Stimulated activated CD8-positive, alpha-beta memory T cell treated with anti-CD3 and anti-CD28 coated beads, Interleukin-12 subunit alpha, Interleukin-12 subunit beta, amount 100 ng/mL, for 1 hour (primary cell): ENCODE measurements at regions not wholly inside any gene's neighbourhood (a gene's known extent, or its start where the extent isn't known, plus 50 kb on each side); places are given as distances from the start of the nearest gene placed in this dataset.
"Not testable (repeated sequence)": the region's sequence is repeated elsewhere in the genome, so short reads cannot be mapped to it uniquely, and the experiment has no call there.

Source experiments
- DNase-seq: peaks from one replicate; pipeline ENCODE4 v3.0.0-alpha.2; 2020; ENCODE audit warnings: low read depth

- DNase-seq = no peak
Measured at GRCh38 chr10:63922468-63923284, 401.5 kb downstream of the REEP3 start.

DNA sequence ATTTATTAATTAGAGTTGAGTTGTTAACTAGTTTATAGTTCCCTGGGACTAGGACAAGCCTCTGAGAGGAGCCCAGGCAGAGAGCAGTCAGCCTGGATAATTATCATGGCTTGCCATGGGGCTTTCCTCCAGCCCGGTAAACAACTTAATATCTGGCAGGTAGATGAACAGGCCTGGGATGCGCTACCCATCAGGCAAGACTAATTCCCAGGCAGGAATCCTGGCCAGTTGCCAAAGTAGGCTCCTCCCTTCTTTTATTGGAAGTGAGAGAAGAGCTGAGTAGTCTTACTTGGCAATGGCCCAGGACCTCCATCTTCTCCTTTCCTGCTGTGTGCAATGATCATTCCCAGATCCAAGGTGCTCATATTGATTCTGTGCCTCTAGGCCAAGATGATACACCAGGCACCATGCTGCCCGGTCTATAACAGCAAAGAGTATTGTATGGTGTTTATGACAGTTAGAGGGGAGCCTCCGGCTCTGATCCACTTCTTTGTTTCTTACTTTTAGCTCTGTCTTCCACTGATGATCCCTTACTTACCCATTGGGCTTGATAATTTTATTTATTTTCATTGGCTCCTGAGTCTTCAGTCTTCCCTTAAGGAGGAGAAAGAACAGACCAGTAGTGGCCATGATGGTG is 408.7 kb downstream of the REEP3 start:
- no peak for DNase-seq

- DNase-seq = no peak
Measured at GRCh38 chr10:63930584-63930983, 409.4 kb downstream of the REEP3 start.

DNA sequence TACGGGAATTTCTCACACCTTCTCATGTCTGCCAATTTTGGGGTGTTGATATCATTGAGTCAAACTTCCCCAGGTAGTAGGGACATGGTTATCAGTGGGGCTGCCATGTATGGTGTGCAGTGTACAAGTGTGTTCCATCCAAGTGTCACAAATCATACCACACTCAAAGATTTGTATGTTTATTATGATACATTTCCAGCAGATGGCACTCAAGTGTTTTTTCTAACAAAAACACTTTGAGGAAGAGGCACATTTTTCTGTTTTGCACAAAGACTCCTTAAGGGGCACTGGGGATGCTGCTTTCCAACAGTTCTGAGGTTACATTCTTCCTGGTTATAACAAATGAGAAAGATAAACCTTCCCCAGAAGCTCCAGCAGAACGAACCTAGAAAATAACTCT is 414.5 kb downstream of the REEP3 start:
- no peak for DNase-seq

GRCh38 chr10:63940277-63940922 is 419.2 kb downstream of the REEP3 start:
- no peak for DNase-seq

DNA sequence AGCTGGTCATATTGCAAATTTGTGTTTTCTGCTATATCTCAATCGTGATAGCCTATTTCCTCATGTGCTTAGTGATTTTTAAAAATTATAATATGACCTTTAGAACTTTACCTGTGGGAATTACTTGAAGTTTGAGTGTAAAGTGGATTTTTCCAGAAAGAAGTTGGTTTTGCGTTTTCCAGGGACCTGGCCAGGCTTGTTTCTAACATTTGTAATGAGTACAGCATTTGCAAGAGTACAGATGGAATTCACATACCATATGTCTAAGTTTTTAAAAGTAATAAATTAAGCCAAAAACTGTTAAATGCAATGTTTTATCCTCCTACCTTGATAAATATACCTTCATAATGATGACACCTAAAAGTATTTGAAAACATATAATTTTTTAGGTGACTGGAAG is 443.2 kb downstream of the REEP3 start:
- DNase-seq = no peak

DNA sequence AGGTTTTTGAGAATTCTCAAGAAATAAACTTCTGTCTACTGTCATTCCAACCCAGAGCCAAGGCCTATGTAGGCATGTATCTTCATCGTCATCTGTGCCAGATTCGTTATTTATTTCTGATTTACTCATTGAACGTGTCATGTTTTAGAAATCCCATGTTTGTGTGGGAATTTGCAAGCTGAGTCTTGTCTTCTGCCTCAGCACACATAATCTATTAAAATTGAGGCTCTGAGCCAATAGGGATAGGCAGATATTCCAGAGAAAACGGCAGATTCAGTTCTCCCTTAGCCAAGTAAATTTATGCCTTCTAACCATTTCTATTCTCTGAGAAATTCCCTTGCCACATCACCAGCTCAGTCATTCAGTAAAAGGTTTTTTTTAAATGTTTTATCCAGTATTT is 444.6 kb downstream of the REEP3 start:
- DNase-seq = no peak

DNA sequence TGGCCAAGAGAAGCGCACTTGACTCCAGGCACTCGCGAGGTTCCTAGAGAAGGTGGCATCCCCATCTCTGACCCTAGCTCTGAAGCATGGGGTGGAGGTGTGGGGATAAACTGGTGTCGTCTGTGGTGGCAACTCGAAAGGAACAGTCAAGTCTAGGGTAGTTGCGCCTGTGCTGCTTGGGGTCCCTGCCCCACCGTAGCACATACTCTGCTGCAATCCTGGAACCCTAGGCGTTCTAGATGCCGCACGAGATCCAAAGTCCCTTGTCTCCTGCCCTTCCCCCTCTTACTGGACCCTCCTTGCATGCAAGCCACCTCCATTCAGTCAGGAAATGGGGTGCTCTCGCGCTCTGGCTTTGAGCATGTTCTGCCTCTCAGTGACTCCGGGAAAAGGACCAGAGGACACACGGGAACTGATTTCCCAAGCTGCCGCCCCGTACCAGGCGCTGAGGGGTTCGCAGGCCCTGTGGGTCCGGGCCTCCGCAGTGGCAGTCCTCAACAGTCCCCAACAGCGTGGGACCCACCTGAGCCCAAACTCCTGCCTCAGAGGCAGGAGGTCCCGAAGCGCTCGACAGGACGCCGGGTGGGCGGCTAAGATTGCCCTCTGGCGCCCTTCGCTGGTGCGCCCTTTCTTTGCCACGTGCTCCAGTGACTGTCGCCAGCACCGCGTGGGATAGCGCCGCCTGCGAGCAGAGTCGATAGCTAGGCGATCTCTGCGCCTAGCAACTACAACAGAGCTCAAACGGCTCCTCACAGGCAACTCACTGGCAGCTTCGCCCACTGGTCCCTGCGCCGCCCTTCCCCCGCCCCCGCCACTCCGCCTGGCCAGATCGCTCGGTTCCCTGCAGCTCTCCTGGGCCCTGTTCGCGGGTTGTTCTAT is 452.0 kb downstream of the REEP3 start:
- no peak for DNase-seq

- no peak for DNase-seq
Measured at GRCh38 chr10:63976538-63976937, 455.3 kb downstream of the REEP3 start.

DNA sequence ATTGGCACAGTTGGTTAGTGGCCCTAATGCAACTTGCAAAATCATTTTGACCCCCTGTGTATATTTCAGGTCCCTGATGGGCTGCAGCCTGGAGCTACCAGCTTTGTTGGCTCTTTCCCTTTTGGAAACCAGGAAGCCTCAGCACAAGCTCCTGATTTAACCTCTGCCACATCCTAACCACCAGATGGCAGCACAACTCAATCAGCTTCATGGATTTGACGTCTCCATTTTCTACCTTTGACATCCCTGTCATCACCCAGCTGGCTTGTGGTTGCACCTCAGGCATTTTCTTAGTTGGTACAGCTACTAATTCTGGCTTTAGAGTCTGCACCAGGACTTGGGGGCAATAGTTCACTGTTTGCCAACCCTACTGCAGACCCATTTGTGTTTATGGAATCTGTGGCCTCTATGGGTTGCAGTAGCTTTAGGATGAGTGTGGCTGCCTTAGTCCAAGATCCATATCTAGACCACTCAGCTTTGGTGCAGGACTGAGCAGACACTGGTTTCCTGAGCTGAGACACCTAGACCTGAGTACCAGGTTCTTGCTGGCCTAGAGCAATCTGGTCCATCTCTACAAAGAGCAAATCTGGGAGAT is 456.2 kb downstream of the REEP3 start:
- no peak for DNase-seq

DNA sequence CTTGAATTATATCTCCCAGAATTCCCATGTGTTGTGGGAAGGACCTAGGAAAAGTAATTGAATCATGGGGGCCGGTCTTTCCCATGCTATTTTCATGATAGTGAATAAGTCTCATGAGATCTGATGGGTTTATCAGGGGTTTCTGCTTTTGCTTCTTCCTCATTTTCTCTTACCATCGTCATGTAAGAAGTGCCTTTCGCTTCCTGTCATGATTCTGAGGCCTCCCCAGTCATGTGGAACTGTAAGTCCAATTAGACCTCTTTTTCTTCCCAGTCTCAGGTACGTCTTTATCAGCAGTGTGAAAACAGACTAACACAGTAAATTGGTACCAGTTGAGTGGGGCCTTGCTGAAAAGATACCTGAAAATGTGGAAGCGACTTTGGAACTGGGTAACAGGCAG is 459.7 kb downstream of the REEP3 start:
- DNase-seq = not testable (repeated sequence)

GRCh38 chr10:63984061-63984460 is 462.9 kb downstream of the REEP3 start:
- not testable (repeated sequence) for DNase-seq

GRCh38 chr10:63986536-63986935 is 465.3 kb downstream of the REEP3 start:
- no peak for DNase-seq

GRCh38 chr10:63987212-63987611 is 466.0 kb downstream of the REEP3 start:
- DNase-seq = no peak

GRCh38 chr10:63994371-63994770 is 473.2 kb downstream of the REEP3 start:
- no peak for DNase-seq

- no peak for DNase-seq
Measured at GRCh38 chr10:64007157-64007556, 486.0 kb downstream of the REEP3 start.

- no peak for DNase-seq
Measured at GRCh38 chr10:64010711-64011110, 489.5 kb downstream of the REEP3 start.

DNA sequence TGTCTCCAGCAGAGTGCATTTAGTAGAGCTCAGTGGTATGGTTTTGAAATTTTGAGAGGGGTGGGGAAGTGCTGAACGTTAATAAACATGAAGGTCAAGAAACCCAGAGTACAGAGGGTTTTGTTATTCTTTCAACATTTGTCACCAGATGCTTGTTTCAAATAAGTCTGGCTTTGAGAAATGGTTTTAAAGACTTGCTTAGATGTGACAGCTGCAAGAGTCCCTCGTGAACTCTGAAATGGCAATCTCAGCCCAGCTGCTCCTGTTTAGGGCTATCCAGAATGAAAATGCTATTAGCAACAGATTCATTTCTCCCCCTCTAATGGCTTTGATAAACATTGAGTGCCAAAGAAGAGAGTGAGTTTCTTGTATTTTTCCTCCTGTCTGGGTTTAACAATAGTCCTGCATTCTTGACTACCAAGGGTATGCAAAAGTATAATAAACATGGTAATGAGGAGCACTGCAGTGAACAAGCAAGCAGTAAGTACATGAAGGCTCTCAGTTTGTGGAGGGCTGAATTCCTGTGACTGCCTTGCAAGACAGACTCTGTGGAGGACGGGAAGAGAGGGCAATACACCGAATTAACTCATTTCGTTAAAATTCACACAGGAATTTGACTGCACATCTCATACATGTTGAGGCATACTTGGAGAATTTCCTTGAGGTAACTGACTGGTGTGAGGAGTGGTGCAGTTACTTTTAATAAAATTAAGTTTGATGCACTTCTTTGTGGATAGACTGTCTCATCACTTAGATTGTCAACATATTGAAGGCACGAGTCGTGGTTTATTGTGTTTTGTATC is 490.9 kb downstream of the REEP3 start:
- DNase-seq = no peak

GRCh38 chr10:64014281-64014680 is 493.1 kb downstream of the REEP3 start:
- DNase-seq = no peak

GRCh38 chr10:64023926-64024470 is 502.8 kb downstream of the REEP3 start:
- no peak for DNase-seq

GRCh38 chr10:64033711-64034110 is 512.5 kb downstream of the REEP3 start:
- DNase-seq = no peak
